ENCODE measurements at regions not wholly inside any gene's neighbourhood (a gene's known extent, or its start where the extent isn't known, plus 50 kb on each side); places are given as distances from the start of the nearest gene placed in this dataset.

DNA sequence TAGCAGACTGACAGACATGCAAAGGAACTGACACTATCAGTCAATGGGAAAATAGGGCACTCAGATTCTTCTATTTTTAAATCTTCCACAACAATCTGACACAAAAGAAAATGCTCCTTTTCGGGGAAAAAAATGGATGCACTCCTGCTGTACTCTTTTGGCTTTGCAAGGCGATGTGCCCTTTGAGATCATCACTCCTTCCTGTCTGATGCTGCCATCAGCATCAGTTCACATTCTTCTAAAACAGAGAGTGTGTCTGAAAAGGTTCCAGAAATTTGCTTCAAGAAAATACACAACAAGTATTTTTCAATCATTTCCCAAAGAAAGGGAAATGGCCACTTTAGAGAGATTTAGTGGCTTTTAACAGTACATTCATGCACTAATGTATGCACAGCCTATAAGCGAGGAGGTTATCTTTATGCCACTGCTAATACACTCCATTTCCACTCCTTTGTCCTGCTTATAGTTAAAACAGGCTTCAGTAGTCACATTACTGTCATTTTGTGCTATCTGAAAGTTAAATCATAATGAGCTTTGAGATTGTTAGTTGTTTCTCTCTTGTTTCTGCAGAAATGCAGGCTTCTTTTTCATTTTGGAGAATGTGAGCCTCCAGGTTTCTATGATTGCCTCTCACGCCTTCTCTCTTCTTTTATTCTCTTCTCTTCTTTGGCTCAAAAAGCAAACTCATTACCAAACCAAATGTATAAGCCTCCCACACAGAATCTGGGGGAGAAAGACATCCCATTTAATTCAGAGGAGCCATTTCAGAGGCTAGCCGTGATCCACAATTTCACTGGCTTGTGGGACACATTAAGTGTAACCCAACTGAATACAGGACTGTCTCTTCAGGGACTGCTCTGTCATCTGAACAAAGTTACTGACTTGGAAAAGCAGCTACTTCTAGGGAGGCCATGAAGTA is 110.9 kb upstream of the CCDC196 start:
- TF ChIP-seq POLR2AphosphoS5 (IDR thresholded peaks at IDR 0.05; ENCODE audit: low read depth) (no peak), EZH2 (IDR thresholded peaks at IDR 0.05; ENCODE audit: low read depth, unreplicated experiment) (no peak), JUNB (IDR thresholded peaks at IDR 0.05; ENCODE audit: unreplicated experiment) (no peak), ZNF331 (CRISPR knock-in tag; IDR thresholded peaks at IDR 0.05; ENCODE audit: low read depth) (no peak), EZH2phosphoT487 (IDR thresholded peaks at IDR 0.05; ENCODE audit: unreplicated experiment) (no peak), ZNF114 (CRISPR knock-in tag; IDR thresholded peaks at IDR 0.05) (no peak), CREB1 (CRISPR knock-in tag; IDR thresholded peaks at IDR 0.05; ENCODE audit: low read depth) (no peak)
- TF ChIP-seq, protein P1, sequence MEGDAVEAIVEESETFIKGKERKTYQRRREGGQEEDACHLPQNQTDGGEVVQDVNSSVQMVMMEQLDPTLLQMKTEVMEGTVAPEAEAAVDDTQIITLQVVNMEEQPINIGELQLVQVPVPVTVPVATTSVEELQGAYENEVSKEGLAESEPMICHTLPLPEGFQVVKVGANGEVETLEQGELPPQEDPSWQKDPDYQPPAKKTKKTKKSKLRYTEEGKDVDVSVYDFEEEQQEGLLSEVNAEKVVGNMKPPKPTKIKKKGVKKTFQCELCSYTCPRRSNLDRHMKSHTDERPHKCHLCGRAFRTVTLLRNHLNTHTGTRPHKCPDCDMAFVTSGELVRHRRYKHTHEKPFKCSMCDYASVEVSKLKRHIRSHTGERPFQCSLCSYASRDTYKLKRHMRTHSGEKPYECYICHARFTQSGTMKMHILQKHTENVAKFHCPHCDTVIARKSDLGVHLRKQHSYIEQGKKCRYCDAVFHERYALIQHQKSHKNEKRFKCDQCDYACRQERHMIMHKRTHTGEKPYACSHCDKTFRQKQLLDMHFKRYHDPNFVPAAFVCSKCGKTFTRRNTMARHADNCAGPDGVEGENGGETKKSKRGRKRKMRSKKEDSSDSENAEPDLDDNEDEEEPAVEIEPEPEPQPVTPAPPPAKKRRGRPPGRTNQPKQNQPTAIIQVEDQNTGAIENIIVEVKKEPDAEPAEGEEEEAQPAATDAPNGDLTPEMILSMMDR (conservative IDR thresholded peaks at IDR 0.05; ENCODE audit: low read depth in 2 of 2) = no peak
- TF ChIP-seq, protein P2, sequence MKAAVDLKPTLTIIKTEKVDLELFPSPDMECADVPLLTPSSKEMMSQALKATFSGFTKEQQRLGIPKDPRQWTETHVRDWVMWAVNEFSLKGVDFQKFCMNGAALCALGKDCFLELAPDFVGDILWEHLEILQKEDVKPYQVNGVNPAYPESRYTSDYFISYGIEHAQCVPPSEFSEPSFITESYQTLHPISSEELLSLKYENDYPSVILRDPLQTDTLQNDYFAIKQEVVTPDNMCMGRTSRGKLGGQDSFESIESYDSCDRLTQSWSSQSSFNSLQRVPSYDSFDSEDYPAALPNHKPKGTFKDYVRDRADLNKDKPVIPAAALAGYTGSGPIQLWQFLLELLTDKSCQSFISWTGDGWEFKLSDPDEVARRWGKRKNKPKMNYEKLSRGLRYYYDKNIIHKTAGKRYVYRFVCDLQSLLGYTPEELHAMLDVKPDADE (IDR thresholded peaks at IDR 0.05) = no peak
- TF ChIP-seq, protein P3, sequence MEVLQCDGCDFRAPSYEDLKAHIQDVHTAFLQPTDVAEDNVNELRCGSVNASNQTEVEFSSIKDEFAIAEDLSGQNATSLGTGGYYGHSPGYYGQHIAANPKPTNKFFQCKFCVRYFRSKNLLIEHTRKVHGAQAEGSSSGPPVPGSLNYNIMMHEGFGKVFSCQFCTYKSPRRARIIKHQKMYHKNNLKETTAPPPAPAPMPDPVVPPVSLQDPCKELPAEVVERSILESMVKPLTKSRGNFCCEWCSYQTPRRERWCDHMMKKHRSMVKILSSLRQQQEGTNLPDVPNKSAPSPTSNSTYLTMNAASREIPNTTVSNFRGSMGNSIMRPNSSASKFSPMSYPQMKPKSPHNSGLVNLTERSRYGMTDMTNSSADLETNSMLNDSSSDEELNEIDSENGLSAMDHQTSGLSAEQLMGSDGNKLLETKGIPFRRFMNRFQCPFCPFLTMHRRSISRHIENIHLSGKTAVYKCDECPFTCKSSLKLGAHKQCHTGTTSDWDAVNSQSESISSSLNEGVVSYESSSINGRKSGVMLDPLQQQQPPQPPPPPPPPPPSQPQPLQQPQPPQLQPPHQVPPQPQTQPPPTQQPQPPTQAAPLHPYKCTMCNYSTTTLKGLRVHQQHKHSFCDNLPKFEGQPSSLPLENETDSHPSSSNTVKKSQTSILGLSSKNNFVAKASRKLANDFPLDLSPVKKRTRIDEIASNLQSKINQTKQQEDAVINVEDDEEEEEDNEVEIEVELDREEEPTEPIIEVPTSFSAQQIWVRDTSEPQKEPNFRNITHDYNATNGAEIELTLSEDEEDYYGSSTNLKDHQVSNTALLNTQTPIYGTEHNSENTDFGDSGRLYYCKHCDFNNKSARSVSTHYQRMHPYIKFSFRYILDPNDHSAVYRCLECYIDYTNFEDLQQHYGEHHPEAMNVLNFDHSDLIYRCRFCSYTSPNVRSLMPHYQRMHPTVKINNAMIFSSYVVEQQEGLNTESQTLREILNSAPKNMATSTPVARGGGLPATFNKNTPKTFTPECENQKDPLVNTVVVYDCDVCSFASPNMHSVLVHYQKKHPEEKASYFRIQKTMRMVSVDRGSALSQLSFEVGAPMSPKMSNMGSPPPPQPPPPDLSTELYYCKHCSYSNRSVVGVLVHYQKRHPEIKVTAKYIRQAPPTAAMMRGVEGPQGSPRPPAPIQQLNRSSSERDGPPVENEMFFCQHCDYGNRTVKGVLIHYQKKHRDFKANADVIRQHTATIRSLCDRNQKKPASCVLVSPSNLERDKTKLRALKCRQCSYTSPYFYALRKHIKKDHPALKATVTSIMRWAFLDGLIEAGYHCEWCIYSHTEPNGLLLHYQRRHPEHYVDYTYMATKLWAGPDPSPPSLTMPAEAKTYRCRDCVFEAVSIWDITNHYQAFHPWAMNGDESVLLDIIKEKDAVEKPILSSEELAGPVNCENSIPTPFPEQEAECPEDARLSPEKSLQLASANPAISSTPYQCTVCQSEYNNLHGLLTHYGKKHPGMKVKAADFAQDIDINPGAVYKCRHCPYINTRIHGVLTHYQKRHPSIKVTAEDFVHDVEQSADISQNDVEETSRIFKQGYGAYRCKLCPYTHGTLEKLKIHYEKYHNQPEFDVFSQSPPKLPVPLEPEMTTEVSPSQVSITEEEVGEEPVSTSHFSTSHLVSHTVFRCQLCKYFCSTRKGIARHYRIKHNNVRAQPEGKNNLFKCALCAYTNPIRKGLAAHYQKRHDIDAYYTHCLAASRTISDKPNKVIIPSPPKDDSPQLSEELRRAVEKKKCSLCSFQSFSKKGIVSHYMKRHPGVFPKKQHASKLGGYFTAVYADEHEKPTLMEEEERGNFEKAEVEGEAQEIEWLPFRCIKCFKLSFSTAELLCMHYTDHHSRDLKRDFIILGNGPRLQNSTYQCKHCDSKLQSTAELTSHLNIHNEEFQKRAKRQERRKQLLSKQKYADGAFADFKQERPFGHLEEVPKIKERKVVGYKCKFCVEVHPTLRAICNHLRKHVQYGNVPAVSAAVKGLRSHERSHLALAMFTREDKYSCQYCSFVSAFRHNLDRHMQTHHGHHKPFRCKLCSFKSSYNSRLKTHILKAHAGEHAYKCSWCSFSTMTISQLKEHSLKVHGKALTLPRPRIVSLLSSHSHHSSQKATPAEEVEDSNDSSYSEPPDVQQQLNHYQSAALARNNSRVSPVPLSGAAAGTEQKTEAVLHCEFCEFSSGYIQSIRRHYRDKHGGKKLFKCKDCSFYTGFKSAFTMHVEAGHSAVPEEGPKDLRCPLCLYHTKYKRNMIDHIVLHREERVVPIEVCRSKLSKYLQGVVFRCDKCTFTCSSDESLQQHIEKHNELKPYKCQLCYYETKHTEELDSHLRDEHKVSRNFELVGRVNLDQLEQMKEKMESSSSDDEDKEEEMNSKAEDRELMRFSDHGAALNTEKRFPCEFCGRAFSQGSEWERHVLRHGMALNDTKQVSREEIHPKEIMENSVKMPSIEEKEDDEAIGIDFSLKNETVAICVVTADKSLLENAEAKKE (CRISPR knock-in tag; IDR thresholded peaks at IDR 0.05) = no peak
